SK-N-SH (cell line): ENCODE measurements at regions not wholly inside any gene's neighbourhood (a gene's known extent, or its start where the extent isn't known, plus 50 kb on each side); places are given as distances from the start of the nearest gene placed in this dataset.

Source experiments
- CHD2 ChIP-seq: fragments of 150-350 bp; IDR thresholded peaks from 2 replicates; pipeline ENCODE4 v1.6.1; 2018; ENCODE audit warnings: low read length; ENCODE audit not compliant: partially characterized antibody
- CTCF ChIP-seq: fragments of 200-600 bp; sonication (generic); IDR thresholded peaks from 2 replicates; pipeline ENCODE4 v1.6.1; 2017; ENCODE audit warnings: antibody characterized with exemption, mild to moderate bottlenecking, moderate library complexity
- JUND ChIP-seq: IDR thresholded peaks from 2 replicates; pipeline ENCODE4 v1.4.0; 2012
- MXI1 ChIP-seq: IDR thresholded peaks from 2 replicates; pipeline ENCODE4 v1.6.1; 2012; ENCODE audit warnings: mild to moderate bottlenecking, low read depth, low read length, improper control_type of control experiment
- REST ChIP-seq: IDR thresholded peaks from 2 replicates; pipeline ENCODE4 v1.6.1; 2012; ENCODE audit warnings: mild to moderate bottlenecking, low read depth, low read length, moderate library complexity
- RFX5 ChIP-seq: IDR thresholded peaks from 2 replicates; pipeline ENCODE4 v1.6.1; 2012; ENCODE audit warnings: mild to moderate bottlenecking, improper control_type of control experiment, low read length
- SIN3A ChIP-seq: IDR thresholded peaks from 2 replicates; pipeline ENCODE4 v1.6.1; 2012; ENCODE audit warnings: low read depth, mild to moderate bottlenecking, low read length, moderate library complexity, borderline replicate concordance
- SMC3 ChIP-seq: IDR thresholded peaks from 2 replicates; pipeline ENCODE4 v1.6.1; 2012; ENCODE audit warnings: low read depth, low read length, improper control_type of control experiment
- TAF1 ChIP-seq: IDR thresholded peaks from 2 replicates; pipeline ENCODE4 v1.6.1; 2012; ENCODE audit warnings: low read depth, mild to moderate bottlenecking, low read length, moderate library complexity, borderline replicate concordance
- YY1 ChIP-seq: IDR thresholded peaks from 2 replicates; pipeline ENCODE4 v1.4.0; 2012; ENCODE audit warnings: low read depth, mild to moderate bottlenecking
- ZBTB33 ChIP-seq: IDR thresholded peaks from 2 replicates; pipeline ENCODE4 v1.4.0; 2012; ENCODE audit warnings: low read depth, borderline replicate concordance

- no peak for TF ChIP-seq ZBTB33
- TF ChIP-seq RFX5, result no peak
- no peak for TF ChIP-seq CTCF
- no peak for TF ChIP-seq JUND
- TF ChIP-seq CHD2, result no peak
- TF ChIP-seq YY1, result no peak
- TF ChIP-seq TAF1, result no peak
- TF ChIP-seq SIN3A, result no peak
- TF ChIP-seq MXI1, result no peak
- no peak for TF ChIP-seq SMC3
- TF ChIP-seq REST, result no peak
Measured at GRCh38 chr2:89763581-89764485, 1072.4 kb downstream of the RPIA start.
